Prostate gland (tissue), 2 donors: ENCODE measurements at regions not wholly inside any gene's neighbourhood (a gene's known extent, or its start where the extent isn't known, plus 50 kb on each side); places are given as distances from the start of the nearest gene placed in this dataset.
A peak's percentile ranks its signal among the peaks of the same experiment; 100 is the strongest.

Experiments
- DNase-seq: peaks from one replicate; pipeline ENCODE4 v3.0.0-alpha.2; 2019; ENCODE audit warnings: low spot score
- H3K27ac ChIP-seq, 2 donors: fragments of 200-600 bp; sonication (generic); 2 replicates each; pipeline ENCODE4 v1.5.1; 2017 to 2019
- H3K27me3 ChIP-seq: fragments of 200-600 bp; sonication (generic); replicated peaks from 2 replicates; pipeline ENCODE4 v1.5.1; 2019; ENCODE audit not compliant: insufficient read depth
- H3K36me3 ChIP-seq, 2 donors: fragments of 200-600 bp; sonication (generic); 1 replicate in 1 of 2; 2 replicates in 1 of 2; pipeline versions ENCODE4 v1.5.1 to v1.8.1; 2017 to 2019
- H3K4me1 ChIP-seq: fragments of 200-600 bp; sonication (generic); replicated peaks from 2 replicates; pipeline ENCODE4 v1.5.1; 2019
- H3K4me3 ChIP-seq, 2 donors: fragments of 200-600 bp; sonication (generic); 2 replicates each; pipeline ENCODE4 v1.5.1; 2017 to 2019
- H3K9me3 ChIP-seq: fragments of 200-600 bp; sonication (generic); 2 replicates; pipeline ENCODE4 v1.5.1; 2017
- POLR2A ChIP-seq: fragments of 450-650 bp; IDR thresholded peaks from one replicate; pipeline ENCODE4 v1.6.1; 2016; ENCODE audit warnings: antibody characterized with exemption, mild to moderate bottlenecking
- POLR2AphosphoS5 ChIP-seq: sonication (generic); formaldehyde crosslinking; IDR thresholded peaks from one replicate; pipeline ENCODE4 v1.6.1; 2017; ENCODE audit warnings: antibody characterized with exemption
- WGBS: methylation state at CpG from one replicate; pipeline ENCODE4 v1.1.5; 2018; 5-methylcytosine and 5-hydroxymethylcytosine counted together
- intact Hi-C: fragments of 100-400 bp; cut with DNase I; formaldehyde crosslinking; loops from one replicate; pipeline ENCODE4 v1.14.2; 2022
- TF ChIP-seq, protein P1 (sequence below), 4 experiments: fragments of 200-600 bp in 2 of 4; fragments of 450-650 bp in 2 of 4; sonication (generic) in 2 of 4; IDR thresholded peaks; 1 replicate in 3 of 4; 2 replicates in 1 of 4; pipeline ENCODE4 v1.5.1; 2016 to 2019; ENCODE audit warnings: antibody characterized with exemption in 4 of 4, mild to moderate bottlenecking in 2 of 4, moderate library complexity in 2 of 4

DNA sequence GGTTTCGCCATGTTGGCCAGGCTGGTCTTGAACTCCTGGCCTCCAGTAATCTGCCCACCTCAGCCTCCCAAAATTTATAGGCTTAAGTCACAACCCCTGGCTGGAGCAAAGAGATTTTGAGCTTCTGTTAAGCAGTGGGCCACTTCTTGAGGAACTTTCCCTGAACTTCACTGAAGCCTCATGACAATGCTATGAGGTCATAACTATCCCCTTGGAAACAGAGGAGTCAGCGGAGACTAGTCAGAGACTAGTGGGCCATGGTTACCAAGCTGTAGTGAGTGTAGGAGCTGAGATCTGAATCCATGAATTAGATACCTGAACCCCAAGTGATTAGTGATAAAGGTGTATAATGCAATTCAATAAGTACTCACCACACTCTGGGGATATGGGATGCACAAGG lies 145.1 kb upstream of the MSX1 start:
- no peak for DNase-seq
- Histone ChIP-seq H3K9me3 (no peaks in the 10 kb centered on the region), H3K4me1 (no peaks in the 10 kb centered on the region), H3K4me3 (no peak overlapping the region), H3K36me3 (no peaks in the 10 kb centered on the region), H3K27me3 (no peaks in the 10 kb centered on the region), H3K27ac (no peak overlapping the region)
- 97% methylated on average over 2 of the region's 2 CpGs for WGBS
- TF ChIP-seq, protein P1, sequence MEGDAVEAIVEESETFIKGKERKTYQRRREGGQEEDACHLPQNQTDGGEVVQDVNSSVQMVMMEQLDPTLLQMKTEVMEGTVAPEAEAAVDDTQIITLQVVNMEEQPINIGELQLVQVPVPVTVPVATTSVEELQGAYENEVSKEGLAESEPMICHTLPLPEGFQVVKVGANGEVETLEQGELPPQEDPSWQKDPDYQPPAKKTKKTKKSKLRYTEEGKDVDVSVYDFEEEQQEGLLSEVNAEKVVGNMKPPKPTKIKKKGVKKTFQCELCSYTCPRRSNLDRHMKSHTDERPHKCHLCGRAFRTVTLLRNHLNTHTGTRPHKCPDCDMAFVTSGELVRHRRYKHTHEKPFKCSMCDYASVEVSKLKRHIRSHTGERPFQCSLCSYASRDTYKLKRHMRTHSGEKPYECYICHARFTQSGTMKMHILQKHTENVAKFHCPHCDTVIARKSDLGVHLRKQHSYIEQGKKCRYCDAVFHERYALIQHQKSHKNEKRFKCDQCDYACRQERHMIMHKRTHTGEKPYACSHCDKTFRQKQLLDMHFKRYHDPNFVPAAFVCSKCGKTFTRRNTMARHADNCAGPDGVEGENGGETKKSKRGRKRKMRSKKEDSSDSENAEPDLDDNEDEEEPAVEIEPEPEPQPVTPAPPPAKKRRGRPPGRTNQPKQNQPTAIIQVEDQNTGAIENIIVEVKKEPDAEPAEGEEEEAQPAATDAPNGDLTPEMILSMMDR (IDR thresholded peaks at IDR 0.05): no peak
- TF ChIP-seq POLR2AphosphoS5: no peak
- TF ChIP-seq POLR2A: no peak
- intact Hi-C loops: no loop called here

DNA sequence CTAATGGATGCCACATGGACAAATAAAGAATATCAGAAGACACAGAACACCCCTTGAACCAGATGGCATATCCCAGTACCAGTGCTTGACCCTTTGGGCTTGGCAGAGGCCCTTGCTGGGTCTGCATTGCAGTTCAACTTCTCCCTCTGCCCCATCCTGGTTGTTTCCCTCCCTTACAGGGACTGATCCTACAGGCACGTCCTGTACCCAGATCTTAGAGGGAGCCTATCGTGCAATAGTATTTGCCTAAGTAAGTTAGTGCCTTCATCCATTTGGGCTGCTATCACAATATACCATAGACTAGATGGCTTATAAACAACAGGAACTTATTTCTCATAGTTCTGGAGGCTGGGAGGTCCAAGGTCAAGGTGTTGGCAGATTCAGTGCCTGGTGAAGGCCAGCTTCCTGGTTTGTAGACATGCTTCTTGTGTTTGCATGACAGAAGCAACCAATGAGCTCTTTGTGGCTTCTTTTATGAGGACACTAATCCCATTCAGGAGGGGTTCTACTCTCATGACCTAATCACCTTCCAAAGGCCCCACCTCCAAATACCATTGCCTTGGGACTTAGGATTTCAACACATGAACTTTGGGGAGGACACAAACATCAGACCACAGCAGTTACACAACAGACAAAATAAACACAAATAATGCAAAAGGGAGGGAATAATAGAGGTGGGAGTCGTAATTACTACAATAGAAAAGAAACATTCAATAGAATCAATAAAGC lies 146.5 kb upstream of the MSX1 start:
- Histone ChIP-seq H3K9me3 (no peaks in the 10 kb centered on the region), H3K36me3 (no peaks in the 10 kb centered on the region), H3K4me3 (no peak overlapping the region), H3K27ac (no peak overlapping the region), H3K4me1 (no peaks in the 10 kb centered on the region), H3K27me3 (no peaks in the 10 kb centered on the region)
- WGBS: 94% methylated on average over 3 of the region's 3 CpGs
- intact Hi-C loops: no loop called here
- DNase-seq: no peak
- TF ChIP-seq POLR2A (no peak), POLR2AphosphoS5 (no peak)
- TF ChIP-seq, protein P1 (IDR thresholded peaks at IDR 0.05): no peak

DNA sequence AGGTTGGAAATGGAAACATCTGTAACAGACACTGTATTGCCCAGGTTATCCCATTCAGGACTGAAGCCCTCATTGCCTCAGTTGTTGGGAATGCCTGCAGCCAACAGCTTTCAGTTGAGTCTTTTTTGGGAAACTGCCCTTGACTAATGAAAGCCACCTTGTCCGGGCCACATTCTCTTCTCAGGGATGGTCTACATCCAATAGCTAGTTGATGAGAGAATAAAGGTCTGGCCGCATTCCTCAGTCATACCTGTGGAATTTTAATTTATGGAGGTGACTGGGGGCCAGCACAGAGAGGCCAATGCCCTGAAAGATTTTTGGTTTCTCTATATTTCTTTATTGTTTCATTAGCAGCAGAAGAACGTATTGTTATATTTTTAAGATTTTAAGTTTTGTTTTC lies 147.6 kb upstream of the MSX1 start:
- Histone ChIP-seq H3K27ac (no peak overlapping the region), H3K4me1 (no peaks in the 10 kb centered on the region), H3K9me3 (no peaks in the 10 kb centered on the region), H3K27me3 (no peaks in the 10 kb centered on the region), H3K4me3 (no peak overlapping the region), H3K36me3 (no peaks in the 10 kb centered on the region)
- intact Hi-C loops: no loop called here
- DNase-seq: no peak
- no peak for TF ChIP-seq POLR2AphosphoS5
- TF ChIP-seq POLR2A: no peak
- TF ChIP-seq, protein P1 (IDR thresholded peaks at IDR 0.05): no peak
- 79% methylated on average over 3 of the region's 3 CpGs for WGBS

DNA sequence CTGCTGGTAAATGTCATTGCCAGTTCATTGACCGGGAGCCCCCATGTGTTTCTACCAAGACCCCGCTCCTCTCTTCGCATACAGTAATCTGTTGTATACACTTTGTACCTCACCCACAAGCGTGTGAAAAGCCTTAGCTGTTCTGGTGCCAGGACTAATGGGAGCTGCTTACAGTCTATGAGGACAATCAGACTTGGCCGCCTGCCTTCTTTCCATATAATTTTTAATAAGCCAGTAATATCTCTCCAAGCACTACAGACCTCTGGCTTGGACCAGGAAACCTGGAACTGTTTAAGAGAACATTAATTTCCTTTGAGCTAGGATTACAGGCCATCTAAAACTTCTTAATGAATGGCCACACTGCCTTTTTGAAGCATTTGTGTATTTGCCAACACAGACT lies 149.7 kb upstream of the MSX1 start:
- no peak overlapping the region for H3K4me3 ChIP-seq
- intact Hi-C loops: no loop called here
- WGBS: 42% methylated on average over 5 of the region's 5 CpGs
- TF ChIP-seq POLR2A (no peak), POLR2AphosphoS5 (no peak)
- TF ChIP-seq, protein P1 (IDR thresholded peaks at IDR 0.05): no peak
- H3K36me3 ChIP-seq: no peaks in the 10 kb centered on the region
- H3K27ac ChIP-seq: no peak overlapping the region
- H3K9me3 ChIP-seq: no peaks in the 10 kb centered on the region
- H3K27me3 ChIP-seq: no peaks in the 10 kb centered on the region
- H3K4me1 ChIP-seq: no peaks in the 10 kb centered on the region
- DNase-seq: peak; percentile 29

DNA sequence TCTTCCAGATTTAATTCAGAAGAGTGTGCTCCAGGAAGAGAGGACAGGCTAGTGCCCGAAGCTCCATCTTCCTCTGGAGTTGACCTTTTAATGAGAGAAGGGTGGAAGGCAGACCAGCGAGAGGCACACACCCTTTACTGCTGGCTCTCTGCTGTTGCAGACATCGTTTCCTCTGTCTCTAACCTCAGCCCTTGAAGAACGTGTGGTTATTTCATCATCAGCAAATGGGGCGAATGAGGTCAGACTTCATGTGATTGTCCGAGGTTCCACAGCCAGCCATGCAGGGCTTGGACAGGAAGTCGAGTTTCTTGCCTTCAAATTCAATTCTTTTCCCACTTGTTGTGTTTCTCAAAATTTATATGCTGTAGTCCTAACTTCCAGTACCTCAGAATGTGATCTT lies 155.2 kb upstream of the MSX1 start:
- TF ChIP-seq, protein P1 (IDR thresholded peaks at IDR 0.05): no peak
- TF ChIP-seq POLR2A (no peak), POLR2AphosphoS5 (no peak)
- no peaks in the 10 kb centered on the region for H3K27me3 ChIP-seq
- DNase-seq: no peak
- no peak overlapping the region for H3K27ac ChIP-seq
- no peaks in the 10 kb centered on the region for H3K9me3 ChIP-seq
- H3K36me3 ChIP-seq: no peaks in the 10 kb centered on the region
- no peaks in the 10 kb centered on the region for H3K4me1 ChIP-seq
- no peak overlapping the region for H3K4me3 ChIP-seq
- WGBS: 80% methylated on average over 7 of the region's 7 CpGs
- intact Hi-C loops: no loop called here
